ENCODE measurements at regions not wholly inside any gene's neighbourhood (a gene's known extent, or its start where the extent isn't known, plus 50 kb on each side); places are given as distances from the start of the nearest gene placed in this dataset.

DNA sequence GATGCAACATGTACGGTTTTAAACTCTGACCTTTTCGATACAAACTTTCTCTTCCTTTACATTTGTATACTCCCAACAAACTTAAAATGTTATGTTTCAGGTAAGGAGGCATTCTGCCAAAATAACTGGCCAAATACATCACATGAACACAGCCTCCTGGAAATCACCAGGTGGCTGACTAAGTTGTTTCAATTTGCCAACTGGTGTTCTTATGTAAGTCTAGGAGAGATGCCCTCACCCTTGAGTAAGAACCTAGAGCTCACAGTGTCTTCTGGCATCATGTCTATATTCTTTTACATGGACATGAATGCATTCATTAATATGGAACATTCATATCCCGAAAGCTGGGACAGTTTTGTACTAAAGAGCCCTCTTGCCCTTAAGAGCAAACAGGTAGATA lies 341.1 kb upstream of the NR2F2 start:
- no peak for ATAC-seq (ENCODE audit: low read depth)
- H3K27ac Mint-ChIP-seq = no peak overlapping the region
- no peak overlapping the region for H3K4me3 Mint-ChIP-seq
- H3K27me3 Mint-ChIP-seq = peaks cover 39% of the 10 kb centered on the region
- DNase-seq = no peak
- no peaks in the 10 kb centered on the region for H3K36me3 Mint-ChIP-seq
- POLR2A ChIA-PET = no interaction called here
- no peaks in the 10 kb centered on the region for H3K9me3 Mint-ChIP-seq
- peaks cover 8% of the 10 kb centered on the region for H3K4me1 Mint-ChIP-seq

DNA sequence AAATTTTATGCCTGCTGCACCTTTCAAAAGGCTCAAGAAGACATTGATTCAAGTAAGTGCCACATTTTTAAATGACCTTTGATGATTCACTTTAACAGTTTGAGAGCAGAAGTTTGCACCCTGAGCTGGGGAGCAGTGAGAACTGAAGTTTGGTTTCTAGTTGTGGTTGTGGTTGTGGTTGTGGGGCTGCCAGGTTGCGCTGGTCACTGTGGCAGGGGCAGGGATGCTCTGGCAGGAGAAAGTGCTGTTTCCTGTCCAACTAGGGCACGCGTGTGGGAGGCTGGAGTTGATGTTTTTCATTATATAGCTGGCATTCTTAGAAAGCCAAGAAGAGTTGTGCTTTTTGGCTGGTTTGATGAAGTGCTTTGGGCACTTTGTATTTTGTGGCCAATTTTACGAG lies 339.7 kb upstream of the NR2F2 start:
- DNase-seq (no peak), ATAC-seq (ENCODE audit: low read depth) (no peak)
- POLR2A ChIA-PET = no interaction called here
- Mint-ChIP-seq H3K9me3 (no peaks in the 10 kb centered on the region), H3K4me3 (no peak overlapping the region), H3K27ac (no peak overlapping the region), H3K36me3 (no peaks in the 10 kb centered on the region), H3K4me1 (peaks cover 10% of the 10 kb centered on the region), H3K27me3 (peaks cover 33% of the 10 kb centered on the region)

DNA sequence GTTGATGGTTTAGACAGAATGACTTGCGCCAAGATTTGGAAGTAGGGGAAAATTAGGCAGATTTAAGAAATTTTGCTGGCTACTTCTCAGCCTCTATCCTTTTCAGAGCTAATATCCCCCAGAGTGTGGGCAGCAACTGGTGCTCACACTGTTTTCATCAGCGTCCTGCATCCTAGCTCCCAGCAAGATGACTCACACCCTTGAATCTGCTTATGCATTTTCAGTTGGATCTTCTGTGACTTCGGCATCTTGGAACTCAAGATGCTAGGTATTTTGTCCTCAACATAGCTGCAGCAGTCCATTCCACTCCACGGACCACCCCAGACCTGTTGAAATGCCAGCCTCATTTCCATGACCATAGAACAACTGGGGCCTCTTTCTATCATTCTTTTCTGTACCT lies 336.1 kb upstream of the NR2F2 start:
- Mint-ChIP-seq H3K27me3 (peaks cover 45% of the 10 kb centered on the region), H3K9me3 (peaks cover 2% of the 10 kb centered on the region), H3K4me1 (peaks cover 24% of the 10 kb centered on the region), H3K4me3 (no peak overlapping the region), H3K36me3 (no peaks in the 10 kb centered on the region), H3K27ac (no peak overlapping the region)
- no peak for DNase-seq
- POLR2A ChIA-PET = no interaction called here
- ATAC-seq (ENCODE audit: low read depth) = no peak

DNA sequence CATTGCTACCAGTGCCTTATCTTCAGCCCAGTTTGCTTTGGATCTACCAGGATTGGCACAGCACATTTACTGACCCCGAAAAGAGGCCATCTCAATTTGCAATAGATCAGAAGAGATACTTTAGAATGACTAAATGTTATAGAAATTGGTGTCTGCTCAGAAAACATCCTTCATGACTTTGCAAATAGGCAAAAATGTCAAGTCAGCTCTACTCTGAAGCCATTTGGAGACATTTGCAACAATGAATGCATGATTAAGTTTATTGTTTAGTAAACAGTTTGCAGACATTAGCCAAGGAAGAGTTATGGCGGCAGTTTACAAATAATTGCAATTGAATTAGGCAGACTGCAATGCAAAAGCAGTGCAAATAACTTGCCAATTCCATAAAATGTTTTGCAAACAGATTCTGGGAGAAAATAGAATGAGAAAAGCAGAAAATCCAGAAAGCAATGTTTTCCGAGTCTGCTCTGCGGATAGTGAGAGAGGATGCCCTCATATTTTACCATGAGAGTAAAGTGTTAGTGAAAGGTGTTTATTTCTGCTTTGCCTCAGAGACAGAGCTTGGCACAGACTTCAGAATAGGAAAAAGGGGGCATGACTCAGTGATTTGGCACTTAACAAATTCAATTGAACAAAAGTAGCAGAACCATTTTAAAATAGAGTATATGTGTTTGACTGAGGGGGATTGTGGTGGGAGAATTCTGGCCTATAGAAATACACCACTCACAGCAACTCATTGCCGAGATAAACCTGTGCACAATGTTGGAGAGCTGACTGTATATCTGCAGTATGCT lies 334.9 kb upstream of the NR2F2 start:
- POLR2A ChIA-PET = no interaction called here
- peaks cover 2% of the 10 kb centered on the region for H3K9me3 Mint-ChIP-seq
- peaks cover 45% of the 10 kb centered on the region for H3K27me3 Mint-ChIP-seq

DNA sequence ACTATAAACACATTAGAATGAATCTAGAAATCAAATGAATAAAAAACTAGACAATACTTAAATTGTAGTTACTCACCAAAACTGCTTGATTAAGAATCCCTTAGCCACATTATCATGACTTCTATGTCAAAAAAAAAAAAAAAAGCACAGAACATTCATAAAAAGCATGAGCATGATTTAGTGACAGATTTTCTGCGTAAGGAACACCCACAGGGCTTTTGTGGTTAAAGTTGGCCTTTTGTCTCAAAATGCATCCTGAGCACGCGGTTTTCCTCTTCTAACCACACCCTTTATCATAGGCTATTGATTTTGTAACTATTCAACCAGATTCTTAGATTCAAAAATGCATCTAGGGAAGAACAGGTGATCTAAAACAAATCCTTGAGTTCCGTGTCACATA lies 334.0 kb upstream of the NR2F2 start:
- DNase-seq (no peak), ATAC-seq (ENCODE audit: low read depth) (peak; percentile 61)
- peaks cover 16% of the 10 kb centered on the region for H3K4me1 Mint-ChIP-seq
- no peaks in the 10 kb centered on the region for H3K36me3 Mint-ChIP-seq
- POLR2A ChIA-PET = no interaction called here
- peak overlapping the region; percentile 39 for H3K4me3 Mint-ChIP-seq
- H3K9me3 Mint-ChIP-seq = peaks cover 2% of the 10 kb centered on the region
- peaks cover 48% of the 10 kb centered on the region for H3K27me3 Mint-ChIP-seq
- H3K27ac Mint-ChIP-seq = no peak overlapping the region

More for the DNA sequence above, 334.9 kb upstream of the NR2F2 start:
- no peak overlapping the region for H3K4me3 Mint-ChIP-seq
- H3K36me3 Mint-ChIP-seq = no peaks in the 10 kb centered on the region
- no peak overlapping the region for H3K27ac Mint-ChIP-seq
- ATAC-seq (ENCODE audit: low read depth) (no peak), DNase-seq (no peak)
- peaks cover 20% of the 10 kb centered on the region for H3K4me1 Mint-ChIP-seq

DNA sequence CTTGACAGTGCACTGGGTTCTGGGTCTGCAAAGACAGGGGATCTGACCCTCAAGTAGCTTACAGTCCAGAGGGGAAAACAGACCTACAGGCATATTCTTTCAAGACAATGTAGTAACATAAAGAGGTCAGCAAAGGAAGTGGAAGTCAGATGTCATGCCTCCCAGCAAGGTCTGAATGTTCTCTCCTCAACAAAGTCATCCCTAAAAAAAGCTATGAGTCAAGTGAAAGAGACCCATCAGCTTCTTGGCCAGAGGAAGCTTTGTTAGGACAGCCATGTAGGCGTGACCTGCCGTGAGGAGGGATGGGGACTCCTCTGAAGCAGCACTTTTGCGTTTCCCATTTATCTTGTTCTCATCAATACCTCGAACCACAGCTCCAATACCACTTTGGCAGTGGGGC lies 331.6 kb upstream of the NR2F2 start:
- DNase-seq (no peak), ATAC-seq (ENCODE audit: low read depth) (no peak)
- no peak overlapping the region for H3K4me3 Mint-ChIP-seq
- peaks cover 2% of the 10 kb centered on the region for H3K9me3 Mint-ChIP-seq
- POLR2A ChIA-PET = no interaction called here
- H3K36me3 Mint-ChIP-seq = no peaks in the 10 kb centered on the region
- no peak overlapping the region for H3K27ac Mint-ChIP-seq
- peaks cover 60% of the 10 kb centered on the region for H3K27me3 Mint-ChIP-seq
- H3K4me1 Mint-ChIP-seq = peaks cover 16% of the 10 kb centered on the region

DNA sequence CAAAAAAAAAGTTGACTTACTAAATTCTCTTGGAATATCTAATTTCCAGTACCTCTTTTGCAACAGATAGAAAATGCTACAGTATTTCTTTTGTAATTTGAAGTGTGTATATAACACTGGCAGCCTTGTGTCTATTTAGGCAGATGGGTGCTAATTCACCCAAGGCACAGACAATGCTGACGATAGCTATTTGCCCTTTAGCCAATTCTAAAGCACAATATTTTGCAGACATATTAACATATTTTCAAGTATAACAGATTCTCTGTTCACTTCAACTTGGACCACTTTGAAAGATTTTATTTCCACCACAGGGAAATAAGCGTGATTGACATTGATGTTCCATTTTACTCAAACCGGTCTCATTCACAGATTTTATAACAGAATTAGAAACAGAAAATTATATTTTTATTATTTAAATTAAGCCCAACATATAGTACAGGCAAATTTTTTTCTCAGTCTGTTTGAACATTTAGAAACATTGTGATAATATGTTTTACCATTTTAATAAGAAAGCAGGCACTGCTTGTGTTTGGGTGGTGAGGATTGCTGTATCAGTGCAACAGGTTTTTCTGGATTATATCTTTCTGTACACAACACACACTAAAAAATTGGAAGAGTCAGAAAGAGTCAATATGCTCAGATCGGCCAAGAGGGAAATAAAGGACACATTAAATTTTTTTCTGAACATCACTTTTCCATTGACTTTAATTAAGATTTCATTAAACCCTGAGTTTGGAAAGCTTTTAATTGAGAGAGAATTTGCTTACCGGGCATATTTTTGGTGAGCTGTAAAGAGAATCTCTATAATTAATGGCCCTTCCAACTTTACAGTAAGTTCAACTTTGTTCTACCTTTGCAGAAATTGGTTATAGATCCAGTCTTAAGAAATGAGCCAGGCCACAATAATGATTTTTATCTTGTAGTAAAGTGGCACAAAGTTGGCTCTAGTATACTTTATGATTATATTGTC lies 327.3 kb upstream of the NR2F2 start:
- Mint-ChIP-seq H3K27me3 (peaks cover 61% of the 10 kb centered on the region), H3K4me3 (no peak overlapping the region), H3K9me3 (no peaks in the 10 kb centered on the region), H3K4me1 (peaks cover 2% of the 10 kb centered on the region), H3K36me3 (no peaks in the 10 kb centered on the region), H3K27ac (no peak overlapping the region)
- POLR2A ChIA-PET = no interaction called here
- ATAC-seq (ENCODE audit: low read depth) (no peak), DNase-seq (no peak)

DNA sequence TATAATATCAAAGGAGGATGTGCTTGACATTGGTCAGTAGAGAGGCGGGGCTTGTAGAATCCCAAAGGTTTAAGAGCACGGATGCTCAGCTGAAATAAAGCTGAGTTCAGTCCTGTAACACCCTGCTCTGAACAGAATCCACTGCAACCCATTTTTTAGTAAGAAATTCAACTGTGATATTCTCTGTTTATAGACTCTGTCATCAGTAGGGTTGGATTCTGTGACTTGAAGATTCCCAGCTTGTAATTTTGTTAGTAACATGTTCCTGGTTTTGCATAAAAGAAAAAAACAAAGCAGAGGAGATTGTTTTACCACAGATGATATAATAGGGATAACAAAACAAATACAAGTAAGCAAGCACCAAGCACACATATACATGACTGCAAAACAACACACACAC lies 324.6 kb upstream of the NR2F2 start:
- Mint-ChIP-seq H3K4me3 (no peak overlapping the region), H3K27me3 (peaks cover 40% of the 10 kb centered on the region)

DNA sequence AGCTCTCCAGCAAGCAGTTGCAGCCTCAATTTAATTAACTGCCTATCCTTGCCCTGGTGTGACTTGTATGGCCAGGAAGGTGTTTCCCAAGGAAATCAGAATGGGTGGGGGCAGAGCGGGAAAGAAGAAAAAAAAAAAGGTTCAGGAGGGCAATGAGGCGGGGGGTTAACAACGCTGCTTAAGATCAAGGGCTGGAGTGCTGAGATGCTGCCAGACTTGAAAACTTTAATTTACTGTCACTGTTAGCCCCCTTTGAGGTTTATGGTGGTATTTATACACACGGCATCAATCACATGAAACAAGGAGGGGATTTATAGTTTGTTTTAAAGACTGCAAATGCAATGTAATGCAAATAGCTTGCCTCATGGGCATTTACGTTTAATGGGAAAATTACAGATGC lies 319.4 kb upstream of the NR2F2 start:
- Mint-ChIP-seq H3K36me3 (no peaks in the 10 kb centered on the region), H3K4me1 (no peaks in the 10 kb centered on the region), H3K4me3 (no peak overlapping the region), H3K27ac (no peak overlapping the region), H3K27me3 (peaks cover 24% of the 10 kb centered on the region), H3K9me3 (peaks cover 3% of the 10 kb centered on the region)
- POLR2A ChIA-PET = no interaction called here
- DNase-seq = no peak
- no peak for ATAC-seq (ENCODE audit: low read depth)

More for the DNA sequence above, 324.6 kb upstream of the NR2F2 start:
- no peak overlapping the region for H3K27ac Mint-ChIP-seq
- no peaks in the 10 kb centered on the region for H3K4me1 Mint-ChIP-seq
- ATAC-seq (ENCODE audit: low read depth) = no peak
- no peak for DNase-seq
- H3K36me3 Mint-ChIP-seq = no peaks in the 10 kb centered on the region
- POLR2A ChIA-PET = interaction anchor here (0.6 kb wide), 1 partner anchor 23 kb away, joined by 5 read pairs; no protein-coding TSS in a partner anchor
- peaks cover 1% of the 10 kb centered on the region for H3K9me3 Mint-ChIP-seq

DNA sequence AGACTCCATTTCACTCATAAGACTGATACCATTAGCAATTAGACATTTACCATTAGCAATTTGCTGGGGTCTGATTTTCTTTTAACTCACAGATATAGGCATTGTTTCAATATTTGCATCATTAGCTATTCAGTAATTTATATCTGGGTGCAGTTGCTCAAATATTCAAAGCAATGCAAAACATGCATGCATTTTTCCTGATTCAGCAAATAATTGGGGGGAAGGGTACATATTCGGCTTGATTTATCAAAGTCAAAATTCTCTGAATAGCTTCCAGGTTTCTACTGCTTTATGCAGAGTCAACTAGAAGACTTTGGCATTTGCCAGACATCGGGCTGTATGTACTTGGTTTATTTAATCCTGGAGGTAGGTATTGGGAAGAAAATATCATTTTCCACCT lies 315.6 kb upstream of the NR2F2 start:
- POLR2A ChIA-PET = no interaction called here
- ATAC-seq (ENCODE audit: low read depth) = no peak
- Mint-ChIP-seq H3K27ac (no peak overlapping the region), H3K36me3 (no peaks in the 10 kb centered on the region), H3K9me3 (peaks cover 4% of the 10 kb centered on the region), H3K4me3 (no peak overlapping the region), H3K4me1 (no peaks in the 10 kb centered on the region), H3K27me3 (peaks cover 19% of the 10 kb centered on the region)
- no peak for DNase-seq

DNA sequence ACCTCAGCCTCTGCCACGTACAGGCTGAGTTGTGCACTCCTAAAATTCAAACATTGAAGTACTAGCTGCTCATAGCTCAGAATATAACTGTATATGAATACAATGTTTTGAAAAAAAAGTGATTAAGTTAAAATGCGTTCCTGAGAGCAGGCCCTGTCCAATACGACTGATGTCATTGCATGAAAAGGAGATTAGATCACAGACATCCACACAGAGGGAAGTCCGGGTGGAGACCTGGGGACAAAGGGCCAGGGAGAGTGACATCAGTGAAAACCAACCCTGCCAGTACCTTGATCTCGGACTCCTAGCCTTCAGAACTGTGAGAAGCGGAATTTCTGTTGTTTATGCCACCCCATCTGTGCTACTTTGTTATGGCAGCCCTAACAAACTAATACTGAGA lies 311.4 kb upstream of the NR2F2 start:
- Mint-ChIP-seq H3K4me3 (no peak overlapping the region), H3K36me3 (no peaks in the 10 kb centered on the region), H3K9me3 (peaks cover 7% of the 10 kb centered on the region), H3K4me1 (no peaks in the 10 kb centered on the region), H3K27ac (no peak overlapping the region), H3K27me3 (peaks cover 19% of the 10 kb centered on the region)
- ATAC-seq (ENCODE audit: low read depth) (no peak), DNase-seq (no peak)
- POLR2A ChIA-PET = no interaction called here

DNA sequence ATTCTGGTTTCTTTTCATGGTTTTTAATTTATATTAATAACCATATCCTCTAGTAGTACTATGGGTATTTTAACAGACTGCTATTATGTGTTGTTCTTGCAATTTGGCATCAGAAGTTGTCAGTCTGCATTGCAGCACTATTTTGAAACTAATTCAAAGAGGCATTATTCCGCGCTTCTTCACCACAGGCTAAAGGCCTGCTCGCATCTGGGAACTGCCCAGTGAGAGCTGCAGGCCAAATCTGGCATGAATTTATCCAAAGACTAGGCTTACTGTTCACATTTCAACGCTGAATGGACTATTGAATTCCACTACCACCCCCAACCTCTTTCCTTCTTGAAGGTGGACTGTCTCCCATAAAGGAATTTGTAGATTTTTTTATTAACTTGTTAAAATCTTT lies 310.4 kb upstream of the NR2F2 start:
- ATAC-seq (ENCODE audit: low read depth) = no peak
- H3K4me3 Mint-ChIP-seq = no peak overlapping the region

DNA sequence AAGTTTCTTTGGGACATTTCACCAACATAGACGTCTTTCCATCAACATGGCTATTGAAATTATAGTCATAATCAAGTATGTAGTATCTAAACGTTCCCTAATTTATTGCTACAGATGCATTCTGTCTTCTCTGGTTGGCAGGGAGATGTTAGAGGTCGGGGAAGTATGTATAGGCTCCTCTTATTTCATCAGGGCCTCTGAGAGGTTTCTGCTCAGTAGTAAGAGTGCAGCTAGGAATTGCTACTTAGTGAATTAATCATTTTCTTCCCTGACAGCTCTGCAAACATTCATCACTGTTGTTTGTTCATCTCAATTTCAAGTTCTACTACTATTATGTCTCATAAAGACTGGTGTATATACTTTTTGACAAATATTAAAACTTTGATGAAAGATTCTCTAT lies 309.7 kb upstream of the NR2F2 start:
- Mint-ChIP-seq H3K27ac (no peak overlapping the region), H3K36me3 (no peaks in the 10 kb centered on the region), H3K4me1 (no peaks in the 10 kb centered on the region), H3K27me3 (peaks cover 11% of the 10 kb centered on the region), H3K9me3 (peaks cover 5% of the 10 kb centered on the region), H3K4me3 (no peak overlapping the region)
- DNase-seq = no peak
- ATAC-seq (ENCODE audit: low read depth) = no peak
- POLR2A ChIA-PET = no interaction called here

More for the DNA sequence above, 310.4 kb upstream of the NR2F2 start:
- H3K27ac Mint-ChIP-seq = no peak overlapping the region
- H3K4me1 Mint-ChIP-seq = no peaks in the 10 kb centered on the region
- POLR2A ChIA-PET = no interaction called here
- H3K27me3 Mint-ChIP-seq = peaks cover 12% of the 10 kb centered on the region
- no peak for DNase-seq
- H3K9me3 Mint-ChIP-seq = peaks cover 6% of the 10 kb centered on the region
- H3K36me3 Mint-ChIP-seq = no peaks in the 10 kb centered on the region

DNA sequence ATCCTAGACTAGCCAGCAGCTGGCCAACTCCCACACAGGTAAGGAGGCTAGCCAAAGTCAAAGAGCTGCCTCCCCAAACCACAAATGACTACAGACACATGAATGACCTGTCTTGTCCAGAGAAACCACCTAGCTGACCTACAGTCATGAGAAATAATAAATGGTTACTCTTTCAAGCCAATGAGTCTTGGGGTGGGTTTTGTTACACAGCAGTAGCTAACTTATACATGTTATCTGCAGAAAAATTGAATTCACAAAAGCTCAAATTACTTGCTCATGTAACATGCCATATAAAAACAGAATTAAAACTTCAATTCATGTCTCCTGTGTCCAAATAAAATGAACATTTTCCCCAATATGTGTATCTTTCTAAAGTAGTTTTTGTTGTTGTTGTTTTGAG lies 307.4 kb upstream of the NR2F2 start:
- H3K4me1 Mint-ChIP-seq = no peaks in the 10 kb centered on the region
- no peaks in the 10 kb centered on the region for H3K36me3 Mint-ChIP-seq
- DNase-seq (no peak), ATAC-seq (ENCODE audit: low read depth) (no peak)
- H3K9me3 Mint-ChIP-seq = peaks cover 4% of the 10 kb centered on the region
- peaks cover 10% of the 10 kb centered on the region for H3K27me3 Mint-ChIP-seq
- no peak overlapping the region for H3K4me3 Mint-ChIP-seq
- no peak overlapping the region for H3K27ac Mint-ChIP-seq
- POLR2A ChIA-PET = no interaction called here
